ENCODE measurements at regions not wholly inside any gene's neighbourhood (a gene's known extent, or its start where the extent isn't known, plus 50 kb on each side); places are given as distances from the start of the nearest gene placed in this dataset.

DNA sequence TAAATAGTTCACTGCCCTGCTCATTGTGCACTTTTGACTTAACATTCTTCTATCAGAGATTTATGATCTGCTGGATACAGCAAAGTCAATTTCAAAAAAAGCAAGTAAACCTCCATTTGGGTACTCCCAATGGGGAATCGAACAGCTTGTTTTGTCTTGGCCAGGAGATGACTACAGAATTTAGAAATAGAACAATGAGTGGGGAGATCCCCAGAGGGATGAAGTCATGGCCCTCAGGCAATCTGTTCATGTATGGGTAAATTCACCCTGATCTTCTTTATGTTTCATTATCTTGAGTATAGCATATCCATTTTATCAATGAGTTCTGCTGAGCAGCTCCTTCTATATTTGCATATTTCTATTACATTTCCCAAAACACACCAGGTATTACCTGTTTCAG, 1681.9 kb downstream of the HACE1 start:
- no peak for TF ChIP-seq REST (IDR thresholded peaks at IDR 0.05; ENCODE audit: insufficient read depth in 1 of 2, low read depth in 2 of 2, low read length in 1 of 2)
- no peak for TF ChIP-seq TCF7L2 (IDR thresholded peaks at IDR 0.05; ENCODE audit: low read depth, low read length)
- no peak for TF ChIP-seq CTCF (IDR thresholded peaks at IDR 0.05)
- TF ChIP-seq SIN3A (IDR thresholded peaks at IDR 0.05; ENCODE audit: borderline replicate concordance, insufficient read depth, low read depth, low read length): no peak
- no peak for TF ChIP-seq POLR2AphosphoS5 (IDR thresholded peaks at IDR 0.05; ENCODE audit: low read depth, low read length)
- no TSS peak for BruUV-seq (replicated peaks)
- intact Hi-C loops (cut with micrococcal nuclease; ENCODE audit: unreplicated experiment): no loop called here

GRCh38 chr6:103175056-103175455, 1684.7 kb downstream of the HACE1 start:
- Histone ChIP-seq H3K4me1 (ENCODE audit: control insufficient read depth, insufficient read depth, low read length) (no peaks in the 10 kb centered on the region), H3K27ac (ENCODE audit: low read length) (no peak overlapping the region), H3K27me3 (ENCODE audit: control insufficient read depth, insufficient read depth, low read length) (no peaks in the 10 kb centered on the region), H3K36me3 (ENCODE audit: control insufficient read depth, insufficient read depth, low read length) (no peaks in the 10 kb centered on the region), H3K4me3 (ENCODE audit: low read depth in 2 of 2, low read length in 2 of 2) (no peak overlapping the region), H3K9me3 (ENCODE audit: control insufficient read depth, insufficient read depth, low read depth, low read length) (no peaks in the 10 kb centered on the region)
- DNase-seq (ENCODE audit: low read depth, low spot score): no peak
- CTCF ChIA-PET: no interaction called here
- BruUV-seq (replicated peaks): no TSS peak
- no peak for TF ChIP-seq POLR2AphosphoS5 (IDR thresholded peaks at IDR 0.05; ENCODE audit: low read depth, low read length)
- no peak for TF ChIP-seq REST (IDR thresholded peaks at IDR 0.05; ENCODE audit: insufficient read depth in 1 of 2, low read depth in 2 of 2, low read length in 1 of 2)
- no peak for TF ChIP-seq SIN3A (IDR thresholded peaks at IDR 0.05; ENCODE audit: borderline replicate concordance, insufficient read depth, low read depth, low read length)
- no peak for TF ChIP-seq CTCF (IDR thresholded peaks at IDR 0.05)
- no peak for TF ChIP-seq TCF7L2 (IDR thresholded peaks at IDR 0.05; ENCODE audit: low read depth, low read length)
- POLR2A ChIA-PET: no interaction called here
- intact Hi-C loops (cut with micrococcal nuclease; ENCODE audit: unreplicated experiment) (no loop called here), in situ Hi-C loops (cut with HindIII; ENCODE audit: low pct_unique_long_range_greater_than_20kb, low sequenced_read_pairs) (no loop called here)
- no peak for ATAC-seq

More for the DNA sequence above, 1681.9 kb downstream of the HACE1 start:
- Histone ChIP-seq H3K4me3 (ENCODE audit: low read depth in 2 of 2, low read length in 2 of 2) (no peak overlapping the region), H3K4me1 (ENCODE audit: control insufficient read depth, insufficient read depth, low read length) (no peaks in the 10 kb centered on the region), H3K27ac (ENCODE audit: low read length) (no peak overlapping the region), H3K36me3 (ENCODE audit: control insufficient read depth, insufficient read depth, low read length) (no peaks in the 10 kb centered on the region), H3K9me3 (ENCODE audit: control insufficient read depth, insufficient read depth, low read depth, low read length) (no peaks in the 10 kb centered on the region), H3K27me3 (ENCODE audit: control insufficient read depth, insufficient read depth, low read length) (no peaks in the 10 kb centered on the region)
- no peak for ATAC-seq
- ChIA-PET CTCF (no interaction called here), POLR2A (no interaction called here)
- DNase-seq (ENCODE audit: low read depth, low spot score): no peak
- in situ Hi-C loops (cut with HindIII; ENCODE audit: low pct_unique_long_range_greater_than_20kb, low sequenced_read_pairs): no loop called here

All from Panc1 (cell line).